Ishikawa (cell line): ENCODE measurements at regions not wholly inside any gene's neighbourhood (a gene's known extent, or its start where the extent isn't known, plus 50 kb on each side); places are given as distances from the start of the nearest gene placed in this dataset.

Experiments
- CREB1 ChIP-seq: IDR thresholded peaks from 2 replicates; pipeline ENCODE4 v1.6.1; 2012; ENCODE audit warnings: low read depth
- EGR1 ChIP-seq: IDR thresholded peaks from 2 replicates; pipeline ENCODE4 v1.6.1; 2012
- EP300 ChIP-seq: IDR thresholded peaks from 2 replicates; pipeline ENCODE4 v1.6.1; 2012; ENCODE audit warnings: borderline replicate concordance
- FOXM1 ChIP-seq: IDR thresholded peaks from 2 replicates; pipeline ENCODE4 v1.6.1; 2012; ENCODE audit warnings: low read depth, borderline replicate concordance
- NFIC ChIP-seq: IDR thresholded peaks from 2 replicates; pipeline ENCODE4 v1.6.1; 2012
- RAD21 ChIP-seq: IDR thresholded peaks from 2 replicates; pipeline ENCODE4 v1.6.1; 2012; ENCODE audit warnings: low read depth
- TAF1 ChIP-seq: IDR thresholded peaks from 2 replicates; pipeline ENCODE4 v1.6.1; 2012; ENCODE audit warnings: low read depth, mild to moderate bottlenecking
- TEAD4 ChIP-seq: IDR thresholded peaks from 2 replicates; pipeline ENCODE4 v1.6.1; 2012
- YY1 ChIP-seq: IDR thresholded peaks from 2 replicates; pipeline ENCODE4 v1.6.1; 2012; ENCODE audit warnings: low read depth
- ZBTB7A ChIP-seq: IDR thresholded peaks from 2 replicates; pipeline ENCODE4 v1.6.1; 2012; ENCODE audit warnings: low read depth
- TF ChIP-seq, protein P1 (sequence below): IDR thresholded peaks from 2 replicates; pipeline ENCODE4 v1.6.1; 2012
- TF ChIP-seq, protein P2 (sequence below): IDR thresholded peaks from 2 replicates; pipeline ENCODE4 v1.6.1; 2012
- TF ChIP-seq, protein P3 (sequence below): IDR thresholded peaks from 2 replicates; pipeline ENCODE4 v1.6.1; 2012; ENCODE audit warnings: low read depth, mild to moderate bottlenecking

DNA sequence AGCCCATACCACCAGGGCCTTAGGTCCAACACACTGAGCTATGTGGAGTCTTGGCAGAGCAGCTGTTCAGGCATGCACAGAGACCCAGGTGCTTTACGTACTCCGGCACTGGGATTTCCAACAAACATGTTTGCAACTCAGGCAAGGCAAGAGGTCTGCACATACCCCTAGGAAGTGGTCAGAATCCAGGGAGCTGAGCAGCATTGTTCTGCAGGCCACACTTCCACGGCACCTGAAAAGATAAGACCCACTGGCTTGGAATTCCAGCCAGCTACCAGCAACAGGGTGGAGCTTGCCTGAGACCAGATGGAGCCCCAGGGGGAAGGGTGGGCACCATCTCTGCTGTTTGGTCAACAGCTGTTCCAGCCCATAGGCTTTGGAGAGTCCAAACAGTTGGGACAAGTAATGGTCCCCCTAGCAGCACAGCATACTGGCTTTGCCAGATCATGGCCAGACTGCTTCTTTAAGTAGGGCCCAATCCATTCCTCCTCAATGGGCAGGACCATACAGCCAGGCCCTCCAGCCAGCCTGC is 51.7 kb upstream of the LRRC8B start:
- TF ChIP-seq CREB1 (no peak), YY1 (no peak), TEAD4 (no peak), TAF1 (no peak), RAD21 (no peak), EP300 (no peak), EGR1 (no peak), FOXM1 (no peak), ZBTB7A (no peak), NFIC (no peak)
- TF ChIP-seq, protein P1, sequence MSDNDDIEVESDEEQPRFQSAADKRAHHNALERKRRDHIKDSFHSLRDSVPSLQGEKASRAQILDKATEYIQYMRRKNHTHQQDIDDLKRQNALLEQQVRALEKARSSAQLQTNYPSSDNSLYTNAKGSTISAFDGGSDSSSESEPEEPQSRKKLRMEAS: no peak
- TF ChIP-seq, protein P2, sequence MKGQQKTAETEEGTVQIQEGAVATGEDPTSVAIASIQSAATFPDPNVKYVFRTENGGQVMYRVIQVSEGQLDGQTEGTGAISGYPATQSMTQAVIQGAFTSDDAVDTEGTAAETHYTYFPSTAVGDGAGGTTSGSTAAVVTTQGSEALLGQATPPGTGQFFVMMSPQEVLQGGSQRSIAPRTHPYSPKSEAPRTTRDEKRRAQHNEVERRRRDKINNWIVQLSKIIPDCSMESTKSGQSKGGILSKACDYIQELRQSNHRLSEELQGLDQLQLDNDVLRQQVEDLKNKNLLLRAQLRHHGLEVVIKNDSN: no peak
- TF ChIP-seq, protein P3, sequence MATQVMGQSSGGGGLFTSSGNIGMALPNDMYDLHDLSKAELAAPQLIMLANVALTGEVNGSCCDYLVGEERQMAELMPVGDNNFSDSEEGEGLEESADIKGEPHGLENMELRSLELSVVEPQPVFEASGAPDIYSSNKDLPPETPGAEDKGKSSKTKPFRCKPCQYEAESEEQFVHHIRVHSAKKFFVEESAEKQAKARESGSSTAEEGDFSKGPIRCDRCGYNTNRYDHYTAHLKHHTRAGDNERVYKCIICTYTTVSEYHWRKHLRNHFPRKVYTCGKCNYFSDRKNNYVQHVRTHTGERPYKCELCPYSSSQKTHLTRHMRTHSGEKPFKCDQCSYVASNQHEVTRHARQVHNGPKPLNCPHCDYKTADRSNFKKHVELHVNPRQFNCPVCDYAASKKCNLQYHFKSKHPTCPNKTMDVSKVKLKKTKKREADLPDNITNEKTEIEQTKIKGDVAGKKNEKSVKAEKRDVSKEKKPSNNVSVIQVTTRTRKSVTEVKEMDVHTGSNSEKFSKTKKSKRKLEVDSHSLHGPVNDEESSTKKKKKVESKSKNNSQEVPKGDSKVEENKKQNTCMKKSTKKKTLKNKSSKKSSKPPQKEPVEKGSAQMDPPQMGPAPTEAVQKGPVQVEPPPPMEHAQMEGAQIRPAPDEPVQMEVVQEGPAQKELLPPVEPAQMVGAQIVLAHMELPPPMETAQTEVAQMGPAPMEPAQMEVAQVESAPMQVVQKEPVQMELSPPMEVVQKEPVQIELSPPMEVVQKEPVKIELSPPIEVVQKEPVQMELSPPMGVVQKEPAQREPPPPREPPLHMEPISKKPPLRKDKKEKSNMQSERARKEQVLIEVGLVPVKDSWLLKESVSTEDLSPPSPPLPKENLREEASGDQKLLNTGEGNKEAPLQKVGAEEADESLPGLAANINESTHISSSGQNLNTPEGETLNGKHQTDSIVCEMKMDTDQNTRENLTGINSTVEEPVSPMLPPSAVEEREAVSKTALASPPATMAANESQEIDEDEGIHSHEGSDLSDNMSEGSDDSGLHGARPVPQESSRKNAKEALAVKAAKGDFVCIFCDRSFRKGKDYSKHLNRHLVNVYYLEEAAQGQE: no peak
